ENCODE measurements at regions not wholly inside any gene's neighbourhood (a gene's known extent, or its start where the extent isn't known, plus 50 kb on each side); places are given as distances from the start of the nearest gene placed in this dataset.

GRCh38 chr16:85206472-85207356 is 94.4 kb upstream of the CIBAR2 start:
- Histone ChIP-seq H3K4me1 (replicated peaks in 1 of 2) (peaks cover 54 to 68% of the 10 kb centered on the region in 2 donors), H3K36me3 (replicated peaks in 1 of 2) (no peaks in the 10 kb centered on the region), H3K27ac (peak overlapping the region in 4 of 5 donors; percentile 50 to 82 (median 74)), H3K27me3 (no peaks in the 10 kb centered on the region), H3K4me3 (no peak overlapping the region), H3K9me3 (replicated peaks in 1 of 3) (no peaks in the 10 kb centered on the region)
- 13 to 50% (median 29%) methylated on average over 11 to 31 of the region's 31 CpGs for WGBS, 4 donors
- DNase-seq: peak in 6 of 7 donors; percentile 62 to 83 (median 73)
- intact Hi-C loops (cut with DNase I): no loop called here
- TF ChIP-seq CTCF (IDR thresholded peaks at IDR 0.05): no peak
- no peak for TF ChIP-seq POLR2A (IDR thresholded peaks at IDR 0.05)

GRCh38 chr16:85207357-85207921 is 95.2 kb upstream of the CIBAR2 start:
- H3K4me3 ChIP-seq: no peak overlapping the region
- 70 to 85% (median 77%) methylated on average over 11 to 24 of the region's 24 CpGs for WGBS, 4 donors
- H3K27ac ChIP-seq: peak overlapping the region in 3 of 5 donors; percentile 68 to 82 (median 81)
- peak in 2 of 7 donors; percentile 29 to 35 for DNase-seq
- TF ChIP-seq CTCF (IDR thresholded peaks at IDR 0.05) (no peak), POLR2A (IDR thresholded peaks at IDR 0.05) (no peak)
- H3K27me3 ChIP-seq: no peaks in the 10 kb centered on the region
- intact Hi-C loops (cut with DNase I): no loop called here
- peaks cover 53 to 68% of the 10 kb centered on the region in 2 donors for H3K4me1 ChIP-seq (replicated peaks in 1 of 2)
- no peaks in the 10 kb centered on the region for H3K9me3 ChIP-seq (replicated peaks in 1 of 3)
- no peaks in the 10 kb centered on the region for H3K36me3 ChIP-seq (replicated peaks in 1 of 2)

GRCh38 chr16:85208181-85208580 is 95.9 kb upstream of the CIBAR2 start:
- 95 to 99% (median 96%) methylated on average over 12 to 17 of the region's 17 CpGs for WGBS, 4 donors
- no peak for DNase-seq
- peaks cover 55 to 70% of the 10 kb centered on the region in 2 donors for H3K4me1 ChIP-seq (replicated peaks in 1 of 2)
- H3K27ac ChIP-seq: peak overlapping the region in 1 of 5 donors; percentile 59
- H3K36me3 ChIP-seq (replicated peaks in 1 of 2): no peaks in the 10 kb centered on the region
- no peaks in the 10 kb centered on the region for H3K9me3 ChIP-seq (replicated peaks in 1 of 3)
- no peaks in the 10 kb centered on the region for H3K27me3 ChIP-seq
- H3K4me3 ChIP-seq: no peak overlapping the region
- intact Hi-C loops (cut with DNase I): no loop called here
- TF ChIP-seq POLR2A (IDR thresholded peaks at IDR 0.05) (no peak), CTCF (IDR thresholded peaks at IDR 0.05) (no peak)

- Histone ChIP-seq H3K9me3 (replicated peaks in 1 of 3) (no peaks in the 10 kb centered on the region), H3K27ac (peak overlapping the region in 3 of 5 donors; percentile 59 to 82 (median 75)), H3K4me1 (replicated peaks in 1 of 2) (peaks cover 55 to 70% of the 10 kb centered on the region in 2 donors), H3K36me3 (replicated peaks in 1 of 2) (no peaks in the 10 kb centered on the region), H3K27me3 (no peaks in the 10 kb centered on the region), H3K4me3 (no peak overlapping the region)
- intact Hi-C loops (cut with DNase I): no loop called here
- WGBS, 4 donors: 81 to 88% (median 85%) methylated on average over 34 to 38 of the region's 38 CpGs
- no peak for DNase-seq
- TF ChIP-seq POLR2A (IDR thresholded peaks at IDR 0.05): no peak
- no peak for TF ChIP-seq CTCF (IDR thresholded peaks at IDR 0.05)
Measured at GRCh38 chr16:85208643-85209520, 96.6 kb upstream of the CIBAR2 start.
